ENCODE measurements at regions not wholly inside any gene's neighbourhood (a gene's known extent, or its start where the extent isn't known, plus 50 kb on each side); places are given as distances from the start of the nearest gene placed in this dataset.
"Not testable (repeated sequence)": the region's sequence is repeated elsewhere in the genome, so short reads cannot be mapped to it uniquely, and the experiment has no call there.

GRCh38 chr14:104230946-104231345 lies 92.6 kb downstream of the KIF26A start:
- WGBS, 5 donors = 89 to 93% (median 91%) methylated on average over 3 to 4 of the region's 4 CpGs
- intact Hi-C loops (cut with DNase I; ENCODE audit: low total_unique reads) = no loop called here

GRCh38 chr14:104232070-104232484 lies 93.7 kb downstream of the KIF26A start:
- Histone ChIP-seq H3K4me3 (no peak overlapping the region), H3K27me3 (no peaks in the 10 kb centered on the region), H3K36me3 (no peaks in the 10 kb centered on the region), H3K4me1 (peaks cover 0 to 12% (median 2%) of the 10 kb centered on the region in 4 donors), H3K27ac (no peak overlapping the region), H3K9me3 (peaks cover 8 to 42% (median 39%) of the 10 kb centered on the region in 4 donors)
- 61 to 74% (median 70%) methylated on average over 4 of the region's 4 CpGs for WGBS, 5 donors
- DNase-seq = no peak
- no peak for TF ChIP-seq CTCF (IDR thresholded peaks at IDR 0.05)
- no peak for TF ChIP-seq POLR2AphosphoS5 (IDR thresholded peaks at IDR 0.05)
- no peak for TF ChIP-seq EP300 (IDR thresholded peaks at IDR 0.05)
- no peak for TF ChIP-seq POLR2A (IDR thresholded peaks at IDR 0.05)
- intact Hi-C loops (cut with DNase I; ENCODE audit: low total_unique reads) = no loop called here

More at GRCh38 chr14:104230946-104231345, 92.6 kb downstream of the KIF26A start:
- Histone ChIP-seq H3K36me3 (no peaks in the 10 kb centered on the region), H3K27me3 (no peaks in the 10 kb centered on the region), H3K27ac (no peak overlapping the region), H3K9me3 (peaks cover 6 to 38% (median 30%) of the 10 kb centered on the region in 4 donors), H3K4me1 (peaks cover 0 to 12% (median 6%) of the 10 kb centered on the region in 4 donors), H3K4me3 (no peak overlapping the region)
- TF ChIP-seq EP300 (IDR thresholded peaks at IDR 0.05) = no peak
- TF ChIP-seq POLR2A (IDR thresholded peaks at IDR 0.05) = no peak
- no peak for TF ChIP-seq CTCF (IDR thresholded peaks at IDR 0.05)
- no peak for TF ChIP-seq POLR2AphosphoS5 (IDR thresholded peaks at IDR 0.05)
- DNase-seq = no peak

- H3K9me3 ChIP-seq = peaks cover 4 to 43% (median 40%) of the 10 kb centered on the region in 4 donors
- H3K27me3 ChIP-seq = peaks cover 0 to 14% (median 0%) of the 10 kb centered on the region in 3 donors
- H3K36me3 ChIP-seq; H3K27ac ChIP-seq; H3K4me3 ChIP-seq; DNase-seq; intact Hi-C loops (cut with DNase I; ENCODE audit: low total_unique reads); H3K4me1 ChIP-seq: not testable (repeated sequence)
- WGBS, 5 donors = 73 to 95% (median 90%) methylated on average over 3 of the region's 3 CpGs
Measured at GRCh38 chr14:104234007-104234786, 95.8 kb downstream of the KIF26A start.

GRCh38 chr14:104235686-104236085 lies 97.3 kb downstream of the KIF26A start:
- no peak overlapping the region for H3K4me3 ChIP-seq
- no peak for DNase-seq
- intact Hi-C loops (cut with DNase I; ENCODE audit: low total_unique reads) = no loop called here
- TF ChIP-seq EP300 (IDR thresholded peaks at IDR 0.05) = no peak
- no peak for TF ChIP-seq CTCF (IDR thresholded peaks at IDR 0.05)
- TF ChIP-seq POLR2AphosphoS5 (IDR thresholded peaks at IDR 0.05) = no peak
- no peak for TF ChIP-seq POLR2A (IDR thresholded peaks at IDR 0.05)
- peaks cover 4 to 43% (median 40%) of the 10 kb centered on the region in 4 donors for H3K9me3 ChIP-seq
- peaks cover 0 to 7% (median 0%) of the 10 kb centered on the region in 4 donors for H3K4me1 ChIP-seq
- H3K36me3 ChIP-seq = no peaks in the 10 kb centered on the region
- H3K27ac ChIP-seq = no peak overlapping the region
- peaks cover 0 to 22% (median 0%) of the 10 kb centered on the region in 3 donors for H3K27me3 ChIP-seq
- 61 to 79% (median 71%) methylated on average over 2 of the region's 2 CpGs for WGBS, 5 donors
